Upper lobe of right lung (tissue), 1 donor: ENCODE measurements at regions not wholly inside any gene's neighbourhood (a gene's known extent, or its start where the extent isn't known, plus 50 kb on each side); places are given as distances from the start of the nearest gene placed in this dataset.

ENCODE experiments used
- ATAC-seq: fragments of 200-7000 bp; cut with Tn5 transposase; one replicate; pipeline ENCODE4 v1.9.1; 2020; ENCODE audit warnings: mild to moderate bottlenecking, moderate library complexity
- DNase-seq: peaks from one replicate; pipeline ENCODE4 v3.0.0-alpha.2; 2020
- H3K27ac ChIP-seq: fragments of 200-600 bp; one replicate; pipeline ENCODE4 v1.8.0; 2022
- H3K27me3 ChIP-seq: fragments of 200-600 bp; one replicate; pipeline ENCODE4 v1.8.0; 2022; ENCODE audit warnings: mild to moderate bottlenecking
- H3K36me3 ChIP-seq: fragments of 200-600 bp; one replicate; pipeline ENCODE4 v1.8.0; 2022
- H3K4me1 ChIP-seq: fragments of 200-600 bp; one replicate; pipeline ENCODE4 v1.8.0; 2022
- H3K4me3 ChIP-seq: fragments of 200-600 bp; one replicate; pipeline ENCODE4 v1.8.0; 2022; ENCODE audit warnings: mild to moderate bottlenecking
- H3K9me3 ChIP-seq: fragments of 200-600 bp; one replicate; pipeline ENCODE4 v1.8.0; 2022
- CTCF ChIP-seq: fragments of 200-600 bp; IDR thresholded peaks from one replicate; pipeline ENCODE4 v1.8.0; 2022; ENCODE audit warnings: antibody characterized with exemption
- intact Hi-C: fragments of 100-400 bp; cut with DNase I; formaldehyde crosslinking; loops from one replicate; pipeline ENCODE4 v1.11.0; 2022
- donor health status: DM: no; HTN: yes; CAD: no; lungs with severe emphysema.

DNA sequence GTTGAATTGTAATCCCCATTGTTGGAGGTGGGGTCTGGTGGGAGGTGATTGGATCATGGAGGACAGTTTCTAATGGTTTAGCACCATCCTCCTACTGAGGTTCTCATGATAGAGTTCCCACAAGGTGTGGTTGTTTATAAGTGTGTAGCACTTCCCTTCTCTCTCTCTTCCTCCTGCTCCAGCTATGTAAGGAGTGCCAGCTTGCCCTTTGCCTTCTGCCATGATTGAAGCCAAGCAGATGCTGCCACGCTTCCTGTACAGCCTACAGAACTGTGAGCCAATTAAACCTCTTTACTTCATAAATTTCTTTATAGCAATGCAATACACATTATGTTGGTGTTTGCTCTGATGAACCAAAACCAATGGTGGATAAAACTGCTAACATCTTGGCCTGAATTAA, 238.2 kb downstream of the EFNB2 start:
- H3K9me3 ChIP-seq = no peaks in the 10 kb centered on the region
- no peaks in the 10 kb centered on the region for H3K36me3 ChIP-seq
- no peaks in the 10 kb centered on the region for H3K4me1 ChIP-seq
- DNase-seq = no peak
- intact Hi-C loops = no loop called here
- no peak overlapping the region for H3K4me3 ChIP-seq
- no peak overlapping the region for H3K27ac ChIP-seq
- TF ChIP-seq CTCF = no peak
- no peaks in the 10 kb centered on the region for H3K27me3 ChIP-seq
- ATAC-seq = no peak

DNA sequence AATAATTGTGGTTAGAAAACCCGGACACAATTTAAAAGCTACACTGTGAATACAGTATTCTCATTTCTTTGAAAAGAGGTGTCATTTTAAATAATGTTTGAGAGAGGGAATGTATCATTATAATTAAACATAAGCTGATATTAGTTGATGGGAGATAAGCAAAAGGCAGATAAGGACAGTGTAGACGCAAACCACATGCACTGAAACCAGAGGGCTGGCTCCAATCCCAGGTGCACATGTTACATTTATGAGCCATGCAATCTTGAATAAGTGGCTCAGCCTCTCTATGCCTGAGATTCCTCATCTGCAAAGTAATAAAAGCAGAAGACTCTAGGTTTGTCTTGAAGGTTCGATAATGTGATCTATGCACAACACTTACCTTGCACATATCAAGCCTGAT, 238.7 kb downstream of the EFNB2 start:
- ATAC-seq (no peak), DNase-seq (no peak)
- Histone ChIP-seq H3K9me3 (no peaks in the 10 kb centered on the region), H3K4me1 (no peaks in the 10 kb centered on the region), H3K36me3 (no peaks in the 10 kb centered on the region), H3K4me3 (no peak overlapping the region), H3K27ac (no peak overlapping the region), H3K27me3 (no peaks in the 10 kb centered on the region)
- no peak for TF ChIP-seq CTCF
- intact Hi-C loops = no loop called here

DNA sequence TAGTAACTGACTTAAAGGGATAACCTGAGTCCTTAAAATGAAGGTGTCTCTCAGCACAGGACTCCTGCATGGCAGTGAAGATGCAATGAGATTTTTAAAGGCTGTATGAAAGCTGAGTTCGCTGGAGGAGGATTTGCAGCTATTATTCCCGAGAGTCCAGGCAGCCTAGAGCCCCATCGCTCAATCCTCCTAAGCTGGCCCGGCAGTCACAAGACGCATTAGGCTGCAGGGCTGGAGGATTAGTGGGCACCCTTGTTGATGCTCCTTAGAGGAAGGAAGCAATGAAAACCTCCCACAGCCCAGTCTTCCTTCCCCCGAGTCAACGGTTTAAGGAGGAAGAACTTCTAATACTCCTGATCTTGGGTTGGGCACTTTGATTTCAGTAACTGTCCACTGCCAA, 239.5 kb downstream of the EFNB2 start:
- ATAC-seq (no peak), DNase-seq (no peak)
- TF ChIP-seq CTCF = no peak
- no peaks in the 10 kb centered on the region for H3K9me3 ChIP-seq
- H3K4me3 ChIP-seq = no peak overlapping the region
- intact Hi-C loops = no loop called here
- no peaks in the 10 kb centered on the region for H3K36me3 ChIP-seq
- no peak overlapping the region for H3K27ac ChIP-seq
- no peaks in the 10 kb centered on the region for H3K4me1 ChIP-seq
- no peaks in the 10 kb centered on the region for H3K27me3 ChIP-seq

DNA sequence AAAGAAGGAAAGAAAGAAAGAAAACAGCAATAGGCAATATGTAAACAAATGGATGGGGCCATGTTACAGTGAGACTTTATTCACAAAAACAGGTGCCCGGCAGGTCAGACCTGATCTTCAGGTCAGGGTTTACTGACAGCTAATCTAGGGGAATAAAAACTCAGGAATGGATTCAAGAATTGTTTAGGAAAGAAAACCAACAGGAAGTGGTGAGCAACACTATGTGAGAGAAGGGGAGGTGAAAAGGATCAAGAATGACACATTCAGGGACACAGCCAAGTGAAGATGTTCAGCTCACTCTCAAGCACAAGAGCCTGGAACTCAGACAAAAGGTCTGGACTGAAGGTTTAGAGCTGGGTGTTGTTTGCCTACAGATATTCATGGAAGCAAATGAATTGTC, 244.5 kb downstream of the EFNB2 start:
- H3K36me3 ChIP-seq = no peaks in the 10 kb centered on the region
- intact Hi-C loops = no loop called here
- H3K27me3 ChIP-seq = no peaks in the 10 kb centered on the region
- H3K9me3 ChIP-seq = no peaks in the 10 kb centered on the region
- H3K27ac ChIP-seq = no peak overlapping the region
- no peak overlapping the region for H3K4me3 ChIP-seq
- ATAC-seq (no peak), DNase-seq (no peak)
- no peak for TF ChIP-seq CTCF
- H3K4me1 ChIP-seq = no peaks in the 10 kb centered on the region

- H3K36me3 ChIP-seq = no peaks in the 10 kb centered on the region
- intact Hi-C loops = no loop called here
- H3K27ac ChIP-seq = no peak overlapping the region
- no peaks in the 10 kb centered on the region for H3K27me3 ChIP-seq
- ATAC-seq = no peak
- H3K4me1 ChIP-seq = no peaks in the 10 kb centered on the region
- no peak overlapping the region for H3K4me3 ChIP-seq
- no peaks in the 10 kb centered on the region for H3K9me3 ChIP-seq
- DNase-seq = no peak
- no peak for TF ChIP-seq CTCF
These were observed 248.1 kb downstream of the EFNB2 start for GRCh38 chr13:106287351-106287750.

DNA sequence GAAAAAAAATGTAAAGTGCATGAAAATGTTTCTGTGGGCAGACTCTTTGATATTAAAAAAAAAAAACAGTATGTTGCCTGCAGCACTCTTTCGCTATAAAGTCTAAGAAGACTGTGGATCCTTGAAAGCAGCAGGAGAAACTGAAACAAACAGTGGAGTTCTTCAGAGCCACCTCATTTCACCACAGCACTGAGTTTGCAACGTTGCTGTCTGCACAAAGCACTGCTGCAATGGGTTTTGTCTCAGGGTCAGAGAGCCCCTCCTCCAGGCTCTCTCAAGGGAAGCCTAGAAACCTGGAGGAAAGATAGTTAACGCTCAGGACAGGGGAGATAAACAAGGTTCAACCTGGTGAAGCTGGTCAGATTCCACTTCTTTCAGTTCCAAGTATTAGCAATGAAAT, 248.7 kb downstream of the EFNB2 start:
- Histone ChIP-seq H3K4me3 (no peak overlapping the region), H3K27ac (no peak overlapping the region), H3K4me1 (no peaks in the 10 kb centered on the region), H3K9me3 (no peaks in the 10 kb centered on the region), H3K27me3 (no peaks in the 10 kb centered on the region), H3K36me3 (no peaks in the 10 kb centered on the region)
- no peak for ATAC-seq
- intact Hi-C loops = no loop called here
- no peak for DNase-seq
- no peak for TF ChIP-seq CTCF
